Mononuclear cell (primary cell): ENCODE measurements at regions not wholly inside any gene's neighbourhood (a gene's known extent, or its start where the extent isn't known, plus 50 kb on each side); places are given as distances from the start of the nearest gene placed in this dataset.

ENCODE experiments used
- H3K27me3 ChIP-seq: 2 replicates; pipeline ENCODE4 v1.6.0; 2011; ENCODE audit warnings: low read length, control low read depth; ENCODE audit not compliant: insufficient read depth
- H3K4me1 ChIP-seq: 2 replicates; pipeline ENCODE4 v1.5.1; 2011; ENCODE audit warnings: mild to moderate bottlenecking, low read length, control low read depth; ENCODE audit not compliant: insufficient read depth
- H3K4me3 ChIP-seq: 2 replicates; pipeline ENCODE4 v1.5.1; 2011; ENCODE audit warnings: mild to moderate bottlenecking, low read length, moderate library complexity
- H3K9me3 ChIP-seq: 2 replicates; pipeline ENCODE4 v1.5.1; 2011; ENCODE audit warnings: low read depth, mild to moderate bottlenecking, control low read depth, low read length

DNA sequence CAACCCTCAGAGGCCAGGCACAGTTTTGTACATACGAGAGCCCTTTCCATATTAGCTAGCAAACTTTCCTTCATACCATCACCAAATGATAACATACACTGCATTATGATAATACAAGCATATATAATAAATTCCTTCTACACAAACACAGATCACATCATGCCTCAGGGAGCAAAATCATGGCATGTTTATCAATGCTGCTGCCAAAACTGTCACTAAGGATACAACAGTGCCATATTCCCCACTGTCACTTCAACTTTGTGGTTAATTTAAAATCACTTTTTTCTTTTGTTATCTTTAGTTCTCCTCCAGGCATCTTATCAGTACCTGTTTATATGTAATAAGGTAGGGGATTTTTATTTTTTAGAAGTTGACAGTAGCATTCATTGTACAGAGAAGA lies 196.3 kb downstream of the EPM2A start:
- Histone ChIP-seq H3K9me3 (no peaks in the 10 kb centered on the region), H3K4me3 (no peak overlapping the region), H3K27me3 (no peaks in the 10 kb centered on the region), H3K4me1 (no peaks in the 10 kb centered on the region)

DNA sequence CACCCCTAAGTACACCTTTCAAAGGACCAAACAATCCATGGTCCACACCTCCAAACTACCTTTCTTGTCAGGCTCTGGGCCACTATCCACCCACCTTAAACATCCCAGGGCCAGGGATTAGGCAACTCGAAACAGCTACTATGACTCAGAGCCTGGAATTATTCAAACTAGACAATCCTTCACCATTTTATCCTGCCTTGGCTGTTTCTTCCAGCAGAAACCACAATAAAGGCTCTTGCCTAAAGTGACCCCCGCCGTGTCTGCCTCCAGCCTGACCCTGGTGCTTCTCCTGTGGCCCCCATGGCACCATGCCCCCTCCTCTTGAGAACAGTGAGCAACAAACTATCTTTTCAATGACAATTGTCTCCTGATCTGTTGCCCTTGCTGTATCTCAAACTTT lies 195.5 kb downstream of the EPM2A start:
- no peaks in the 10 kb centered on the region for H3K27me3 ChIP-seq
- no peak overlapping the region for H3K4me3 ChIP-seq
- no peaks in the 10 kb centered on the region for H3K9me3 ChIP-seq
- no peaks in the 10 kb centered on the region for H3K4me1 ChIP-seq

DNA sequence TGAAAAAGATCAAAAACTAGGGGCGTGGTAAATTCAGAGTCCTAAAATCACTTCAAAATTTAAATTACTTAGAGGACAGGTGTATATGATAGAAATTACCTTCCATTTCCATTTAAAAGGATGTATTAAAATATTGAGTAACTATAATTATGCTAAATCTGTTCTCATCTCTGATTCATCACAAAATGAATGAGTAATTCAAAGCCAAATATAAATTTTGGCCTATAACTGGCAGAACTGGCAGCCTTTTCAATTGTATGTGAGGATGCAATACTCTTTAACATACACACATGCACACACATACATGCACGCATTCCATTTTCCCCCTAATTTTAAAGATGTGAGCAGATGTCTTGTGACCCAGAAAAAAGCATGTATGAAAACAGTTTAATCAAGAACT lies 194.6 kb downstream of the EPM2A start:
- Histone ChIP-seq H3K4me1 (no peaks in the 10 kb centered on the region), H3K9me3 (no peaks in the 10 kb centered on the region)

DNA sequence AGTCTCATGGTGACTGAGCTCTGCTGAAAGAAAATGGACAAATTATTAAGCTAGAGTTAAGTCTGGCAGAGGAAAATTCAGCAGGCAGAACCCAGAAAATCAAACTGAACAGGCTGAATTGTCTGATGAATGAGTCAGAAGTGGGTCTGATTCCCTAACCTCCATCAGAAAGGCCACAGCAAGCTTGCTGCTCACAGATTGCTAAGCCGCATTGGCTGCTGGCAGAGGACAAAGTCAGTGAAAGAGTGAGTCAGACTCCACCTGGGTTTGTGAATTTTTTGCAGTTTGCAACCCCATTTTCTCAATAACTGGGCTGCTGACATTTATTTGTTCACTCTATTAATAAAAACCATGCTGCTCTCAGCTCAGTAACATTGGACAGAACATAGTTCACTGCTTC lies 191.3 kb downstream of the EPM2A start:
- H3K27me3 ChIP-seq, result no peaks in the 10 kb centered on the region
- no peaks in the 10 kb centered on the region for H3K4me1 ChIP-seq
- H3K9me3 ChIP-seq, result no peaks in the 10 kb centered on the region
- no peak overlapping the region for H3K4me3 ChIP-seq

More for the DNA sequence above, 194.6 kb downstream of the EPM2A start:
- Histone ChIP-seq H3K4me3 (no peak overlapping the region), H3K27me3 (no peaks in the 10 kb centered on the region)

DNA sequence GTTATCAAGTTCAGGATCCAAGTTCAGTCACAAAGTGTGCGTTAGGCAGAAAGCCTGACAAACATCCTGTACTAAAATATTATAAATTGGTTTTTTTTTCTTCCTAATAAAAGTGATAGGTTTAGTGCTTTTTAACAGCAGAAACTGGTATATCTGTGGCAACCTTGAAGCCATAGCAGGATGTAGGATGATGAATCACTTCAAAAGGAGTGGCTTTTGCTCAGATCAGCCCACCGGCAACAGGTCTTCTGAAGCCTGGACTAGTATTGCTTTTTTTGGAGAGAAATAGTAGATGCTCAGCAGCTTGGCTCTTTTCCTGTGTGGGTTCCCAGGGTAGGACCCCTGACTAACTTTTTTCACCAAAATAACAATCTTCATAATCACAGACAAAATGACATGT lies 190.8 kb downstream of the EPM2A start:
- no peaks in the 10 kb centered on the region for H3K4me1 ChIP-seq
- H3K27me3 ChIP-seq, result no peaks in the 10 kb centered on the region
- H3K9me3 ChIP-seq, result no peaks in the 10 kb centered on the region
- no peak overlapping the region for H3K4me3 ChIP-seq

DNA sequence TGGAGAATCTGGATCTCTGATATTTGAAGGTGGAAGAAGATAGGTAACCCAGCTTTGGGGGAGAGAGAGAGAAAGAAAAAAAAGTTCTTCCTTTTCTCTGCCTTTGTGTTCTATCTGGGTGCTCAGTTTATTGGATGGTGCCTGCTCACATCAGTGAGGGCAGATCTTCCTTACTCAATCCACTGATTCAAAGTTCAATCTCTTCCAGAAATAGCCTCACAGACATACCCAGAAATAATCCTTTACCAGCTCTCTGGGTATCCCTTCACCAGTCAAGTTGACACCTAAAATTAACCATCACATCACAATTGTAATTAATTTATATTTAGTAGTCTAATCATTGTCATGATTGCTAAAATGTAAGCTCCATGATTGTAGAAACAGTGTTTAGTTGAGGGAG lies 189.1 kb downstream of the EPM2A start:
- no peaks in the 10 kb centered on the region for H3K27me3 ChIP-seq
- H3K4me3 ChIP-seq, result no peak overlapping the region
- no peaks in the 10 kb centered on the region for H3K4me1 ChIP-seq
- H3K9me3 ChIP-seq, result no peaks in the 10 kb centered on the region

DNA sequence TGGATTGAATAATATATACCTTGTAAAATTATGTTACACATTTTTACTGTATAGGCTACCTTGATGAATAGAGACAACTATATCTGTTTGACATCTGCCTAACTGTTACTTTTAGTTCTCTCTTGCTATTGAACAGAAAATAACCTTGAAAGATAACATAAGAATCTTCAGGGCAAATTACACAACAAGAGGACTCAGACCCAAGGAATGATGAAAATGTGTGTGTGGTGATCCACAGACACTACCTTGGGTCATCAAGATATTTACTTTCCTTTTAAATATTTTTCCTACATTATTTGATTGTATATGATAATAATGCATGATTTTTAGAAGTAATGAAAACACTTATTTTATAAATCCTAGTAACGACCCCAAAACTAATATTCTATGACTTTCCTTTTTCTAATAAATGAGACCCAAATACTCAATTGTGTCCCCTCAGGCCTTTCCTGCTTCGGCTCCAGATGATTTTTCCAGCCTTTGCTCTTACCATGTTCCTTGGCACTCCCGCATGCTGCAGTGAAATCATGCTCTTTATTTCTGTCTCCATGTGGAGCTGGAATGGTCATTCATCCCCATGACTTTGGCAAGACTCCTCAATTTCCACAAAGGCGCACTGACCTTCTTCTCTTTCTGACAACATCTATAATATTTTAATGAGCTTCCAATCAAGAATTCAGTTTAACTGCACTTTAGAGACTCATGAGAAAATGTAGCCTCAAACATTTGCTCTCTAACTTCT lies 187.6 kb downstream of the EPM2A start:
- no peaks in the 10 kb centered on the region for H3K27me3 ChIP-seq
- H3K4me1 ChIP-seq, result no peaks in the 10 kb centered on the region
- no peaks in the 10 kb centered on the region for H3K9me3 ChIP-seq
- no peak overlapping the region for H3K4me3 ChIP-seq

DNA sequence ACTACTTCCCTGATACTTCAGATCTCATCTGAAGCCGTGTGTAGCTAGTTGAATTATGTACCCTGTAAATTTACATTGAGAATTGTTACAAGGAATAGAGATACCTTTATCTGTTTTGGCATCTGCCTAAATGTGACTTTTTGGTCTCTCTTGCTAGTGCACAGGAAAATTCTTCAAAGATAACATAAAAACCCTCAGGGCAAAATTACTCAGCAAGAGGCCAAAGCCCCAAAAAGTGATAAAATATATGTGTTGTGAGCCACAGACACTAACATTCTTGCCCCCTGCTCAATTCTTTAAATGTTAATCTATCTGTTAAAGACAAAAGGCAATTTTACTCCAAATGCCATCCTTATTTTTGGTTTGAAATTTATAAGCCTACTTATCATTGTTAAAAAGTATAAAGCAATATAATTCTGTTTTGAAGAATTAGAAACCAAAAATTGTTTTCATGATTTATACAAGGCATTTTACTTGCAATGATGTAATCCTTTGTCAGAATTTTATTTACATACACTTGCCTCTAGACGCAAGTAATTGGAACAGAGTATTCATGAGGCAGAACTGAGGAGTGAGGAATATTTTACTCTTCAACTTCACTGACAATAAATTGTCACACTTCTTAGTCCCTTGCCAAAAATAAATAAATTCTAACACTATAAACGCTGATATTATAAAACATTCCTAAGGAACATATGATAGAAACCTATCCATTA lies 186.2 kb downstream of the EPM2A start:
- H3K4me1 ChIP-seq, result no peaks in the 10 kb centered on the region
- H3K9me3 ChIP-seq, result no peaks in the 10 kb centered on the region
- H3K4me3 ChIP-seq, result no peak overlapping the region
- no peaks in the 10 kb centered on the region for H3K27me3 ChIP-seq

DNA sequence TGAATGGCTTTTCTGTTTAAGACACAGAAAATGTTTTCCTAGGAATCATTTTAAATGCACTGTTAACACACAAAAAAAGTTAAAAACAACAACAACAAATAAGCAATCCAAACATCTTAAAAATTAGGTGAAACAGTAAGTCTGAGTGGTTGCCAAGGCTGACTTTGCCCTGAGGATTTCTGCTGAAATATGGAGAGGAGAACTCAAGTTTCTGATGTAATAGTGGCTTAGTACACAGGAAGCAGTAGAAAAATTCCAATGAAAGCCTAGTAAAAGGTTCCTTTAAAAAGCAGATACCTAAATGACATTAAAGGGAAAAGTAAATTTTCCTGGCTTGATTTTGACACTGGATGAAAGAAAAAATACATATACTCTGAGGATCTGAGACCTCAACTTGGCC lies 184.2 kb downstream of the EPM2A start:
- Histone ChIP-seq H3K27me3 (no peaks in the 10 kb centered on the region), H3K4me3 (no peak overlapping the region), H3K4me1 (no peaks in the 10 kb centered on the region)

DNA sequence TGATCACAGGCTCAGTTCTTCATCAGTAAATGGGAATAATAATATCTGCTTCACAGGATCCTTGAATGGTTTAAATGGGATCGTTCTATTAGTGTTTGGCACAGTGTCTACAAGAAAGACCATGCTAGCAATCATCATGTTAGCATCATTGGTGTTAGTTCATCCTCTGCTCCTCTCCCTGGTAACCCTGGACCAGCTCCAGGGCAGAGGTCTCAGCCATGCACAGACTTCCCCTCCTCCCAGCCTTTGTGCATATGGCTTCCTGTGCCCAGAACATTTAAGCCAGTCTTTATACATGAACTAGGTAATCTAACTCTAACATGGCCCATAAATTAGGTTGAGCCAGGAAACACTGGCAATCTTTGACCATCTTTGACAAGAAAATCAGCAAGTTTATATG lies 180.2 kb downstream of the EPM2A start:
- H3K9me3 ChIP-seq, result no peaks in the 10 kb centered on the region
- no peaks in the 10 kb centered on the region for H3K4me1 ChIP-seq
- H3K27me3 ChIP-seq, result no peaks in the 10 kb centered on the region
- H3K4me3 ChIP-seq, result no peak overlapping the region

More for the DNA sequence above, 184.2 kb downstream of the EPM2A start:
- no peaks in the 10 kb centered on the region for H3K9me3 ChIP-seq

DNA sequence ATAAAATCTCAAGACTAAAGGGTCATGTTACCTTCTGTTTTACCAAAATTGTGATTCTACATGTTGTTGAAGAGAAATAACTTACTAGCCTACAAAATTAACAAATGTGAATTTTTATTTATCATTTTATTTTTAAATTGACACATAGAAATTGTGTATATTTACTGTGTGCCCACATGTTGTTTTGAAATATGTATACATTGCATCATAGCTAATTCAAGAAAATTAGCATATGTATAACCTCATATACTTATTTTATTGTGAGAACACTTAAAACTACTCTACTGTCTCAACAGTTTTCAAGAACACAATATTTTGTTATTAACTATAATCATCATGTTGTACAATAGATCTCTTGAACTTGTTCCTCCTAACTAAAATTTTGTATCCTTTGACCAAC lies 177.8 kb downstream of the EPM2A start:
- no peaks in the 10 kb centered on the region for H3K27me3 ChIP-seq
- H3K9me3 ChIP-seq, result no peaks in the 10 kb centered on the region
- no peak overlapping the region for H3K4me3 ChIP-seq

DNA sequence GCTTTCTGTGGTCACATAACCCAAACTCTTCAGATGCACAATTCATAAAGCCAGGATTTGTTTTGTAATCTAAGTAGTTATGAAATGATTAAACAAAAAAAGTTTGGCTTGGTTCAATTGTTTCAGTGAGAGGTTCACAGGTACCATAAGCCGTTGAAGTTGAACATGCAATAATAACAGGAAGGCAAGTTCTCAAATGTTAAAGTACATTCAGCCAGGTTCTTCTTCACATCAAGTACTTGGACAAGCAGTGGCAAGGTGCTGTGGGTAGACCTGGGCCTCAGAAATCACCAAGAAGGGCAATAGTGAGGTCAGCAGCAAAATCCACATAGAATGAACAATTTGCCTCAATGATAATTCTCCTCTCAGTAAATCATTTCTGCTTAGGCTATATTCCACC lies 175.5 kb downstream of the EPM2A start:
- no peak overlapping the region for H3K4me3 ChIP-seq

More for the DNA sequence above, 177.8 kb downstream of the EPM2A start:
- no peaks in the 10 kb centered on the region for H3K4me1 ChIP-seq

DNA sequence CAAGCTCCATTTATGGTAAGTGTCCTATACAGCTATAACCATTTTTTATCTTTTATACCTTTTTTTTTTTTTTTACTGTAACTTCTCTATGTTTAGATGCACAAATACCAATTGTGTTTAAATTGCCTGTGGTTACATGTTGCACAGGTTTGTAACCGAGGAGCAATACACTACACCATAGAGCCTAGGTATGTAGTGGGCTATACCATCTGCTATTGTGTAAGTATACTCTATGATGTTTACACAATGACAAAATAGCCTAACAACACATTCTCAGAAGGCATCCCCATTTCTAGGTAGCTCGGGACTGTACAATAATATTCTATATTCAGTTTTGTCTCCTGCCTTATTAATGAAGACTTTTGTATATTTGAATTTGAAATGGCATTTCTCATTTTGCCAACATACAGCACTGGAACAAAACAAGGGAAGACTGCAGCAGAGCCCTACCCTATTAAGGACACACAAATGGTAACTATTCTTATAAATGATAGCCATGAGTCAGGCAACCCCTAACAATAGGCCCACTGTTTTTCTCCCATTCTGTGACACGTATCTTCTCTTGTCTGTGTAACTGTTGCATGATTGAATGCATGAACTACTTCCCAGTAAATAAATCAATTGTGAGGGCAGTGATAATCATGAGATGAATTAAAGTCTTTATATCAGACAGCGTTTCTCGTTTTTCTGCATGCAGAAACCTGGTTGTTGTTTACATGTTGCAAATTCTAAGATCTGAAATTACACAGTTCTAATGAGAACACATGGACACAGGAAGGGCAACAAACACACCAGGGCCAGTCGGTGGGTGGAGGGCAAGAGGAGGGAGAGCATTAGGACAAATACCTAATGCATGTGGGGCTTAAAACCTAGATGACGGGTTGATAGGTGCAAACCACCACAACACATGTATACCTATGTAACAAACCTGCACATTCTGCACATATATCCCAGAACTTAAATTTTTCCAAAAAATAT lies 173.9 kb downstream of the EPM2A start:
- H3K9me3 ChIP-seq, result no peaks in the 10 kb centered on the region
- H3K4me3 ChIP-seq, result no peak overlapping the region
- no peaks in the 10 kb centered on the region for H3K4me1 ChIP-seq
- H3K27me3 ChIP-seq, result no peaks in the 10 kb centered on the region

More for the DNA sequence above, 175.5 kb downstream of the EPM2A start:
- Histone ChIP-seq H3K9me3 (no peaks in the 10 kb centered on the region), H3K4me1 (no peaks in the 10 kb centered on the region), H3K27me3 (no peaks in the 10 kb centered on the region)

DNA sequence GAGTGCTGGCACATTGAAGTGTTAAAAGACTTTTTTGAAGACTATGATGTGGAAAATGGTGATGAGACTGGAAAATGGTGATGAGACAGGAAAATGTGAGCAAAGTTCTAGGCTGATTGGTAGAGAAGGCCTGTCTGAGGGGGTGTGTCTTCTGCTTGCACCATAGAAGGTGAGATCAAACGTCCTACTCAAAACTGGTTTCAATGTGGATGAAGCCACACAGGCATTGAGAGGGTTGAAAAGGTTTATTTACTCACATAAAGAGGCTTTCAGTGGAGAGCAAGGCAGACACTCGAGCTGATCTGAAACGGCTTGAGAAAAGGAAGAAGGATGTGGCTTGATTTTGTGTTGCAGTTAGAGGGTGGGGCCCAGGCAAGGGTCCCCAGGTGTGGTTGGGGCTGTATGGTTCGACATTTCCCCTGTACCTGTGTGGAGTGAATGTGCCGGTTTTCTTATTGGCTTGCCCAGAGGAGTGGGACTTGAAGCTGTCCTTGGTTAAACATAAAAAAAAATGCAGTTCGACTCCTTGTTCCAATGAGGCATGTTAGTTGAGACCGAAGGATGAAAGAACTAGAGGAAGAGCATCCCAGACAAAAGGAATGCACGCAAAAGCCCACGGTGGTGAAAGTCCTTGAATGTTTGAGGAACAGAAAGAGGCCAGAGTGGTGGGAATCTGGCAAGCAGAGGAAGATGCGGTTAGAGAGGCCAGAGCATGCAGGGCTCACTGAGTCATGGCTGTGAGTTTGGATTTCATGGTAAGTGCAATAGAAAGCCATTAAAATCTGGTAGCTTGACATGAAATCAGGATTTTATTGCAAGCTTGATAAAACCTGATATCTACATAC lies 172.3 kb downstream of the EPM2A start:
- Histone ChIP-seq H3K4me1 (no peaks in the 10 kb centered on the region), H3K27me3 (no peaks in the 10 kb centered on the region), H3K4me3 (no peak overlapping the region), H3K9me3 (no peaks in the 10 kb centered on the region)
